DND-41 (cell line): ENCODE measurements at regions not wholly inside any gene's neighbourhood (a gene's known extent, or its start where the extent isn't known, plus 50 kb on each side); places are given as distances from the start of the nearest gene placed in this dataset.

ENCODE experiments used
- ATAC-seq: fragments of 200-7000 bp; cut with Tn5 transposase; 3 replicates; pipeline ENCODE4 v1.9.1; 2021; ENCODE audit warnings: low read depth; ENCODE audit not compliant: insufficient read depth
- DNase-seq: peaks from one replicate; pipeline ENCODE4 v3.0.0-alpha.2; 2020
- H2AFZ ChIP-seq: 2 replicates; pipeline ENCODE4 v1.6.0; 2012; ENCODE audit warnings: low read depth, low read length
- H3K27ac ChIP-seq: 2 replicates; pipeline ENCODE4 v1.5.1; 2012; ENCODE audit warnings: low read length, inconsistent platforms
- H3K27me3 ChIP-seq: fragments of 200-600 bp; sonication (generic); 2 replicates; pipeline ENCODE4 v1.6.0; 2012; ENCODE audit warnings: low read length, mild to moderate bottlenecking, inconsistent platforms; ENCODE audit not compliant: insufficient read depth, poor library complexity
- H3K36me3 ChIP-seq: 2 replicates; pipeline ENCODE4 v1.5.1; 2012; ENCODE audit warnings: low read length, inconsistent platforms; ENCODE audit not compliant: insufficient read depth
- H3K4me1 ChIP-seq: 2 replicates; pipeline ENCODE4 v1.5.1; 2012; ENCODE audit warnings: mild to moderate bottlenecking, low read length; ENCODE audit not compliant: insufficient read depth
- H3K4me2 ChIP-seq: 2 replicates; pipeline ENCODE4 v1.6.0; 2012; ENCODE audit warnings: mild to moderate bottlenecking, moderate library complexity, low read length, inconsistent platforms; ENCODE audit not compliant: insufficient read depth
- H3K4me3 ChIP-seq, 2 experiments: fragments of 200-600 bp in 1 of 2; shearing (Covaris generic) in 1 of 2; 2 replicates each; pipeline ENCODE4 v1.5.1; 2012 to 2016; ENCODE audit warnings: inconsistent platforms in 2 of 2, low read length in 2 of 2, mild to moderate bottlenecking in 2 of 2, low read depth in 1 of 2, moderate library complexity in 1 of 2
- H3K79me2 ChIP-seq: 2 replicates; pipeline ENCODE4 v1.6.0; 2012; ENCODE audit warnings: low read length, inconsistent platforms; ENCODE audit not compliant: insufficient read depth
- H3K9ac ChIP-seq: 2 replicates; pipeline ENCODE4 v1.6.0; 2012; ENCODE audit warnings: low read depth, mild to moderate bottlenecking, inconsistent platforms, low read length, moderate library complexity
- H3K9me3 ChIP-seq: 2 replicates; pipeline ENCODE4 v1.5.1; 2012; ENCODE audit warnings: low read length, moderate library complexity, mild to moderate bottlenecking, inconsistent platforms; ENCODE audit not compliant: insufficient read depth, severe bottlenecking
- H4K20me1 ChIP-seq: 2 replicates; pipeline ENCODE4 v1.6.0; 2012; ENCODE audit warnings: low read length; ENCODE audit not compliant: insufficient read depth
- CTCF ChIP-seq: IDR thresholded peaks from 2 replicates; pipeline ENCODE4 v1.5.1; 2012; ENCODE audit warnings: borderline replicate concordance, low read length, moderate library complexity, mild to moderate bottlenecking; ENCODE audit not compliant: poor library complexity, severe bottlenecking; ENCODE audit errors: extremely low read depth
- EZH2 ChIP-seq: IDR thresholded peaks from 3 replicates; pipeline ENCODE4 v1.6.1; 2012; ENCODE audit warnings: borderline replicate concordance, low read depth, mild to moderate bottlenecking, moderate library complexity, low read length, inconsistent platforms; ENCODE audit not compliant: severe bottlenecking

GRCh38 chr1:99496067-99496466 lies 149.8 kb upstream of the PALMD start:
- Histone ChIP-seq H3K4me1 (no peaks in the 10 kb centered on the region), H3K9ac (no peak overlapping the region), H3K4me2 (no peak overlapping the region), H3K9me3 (no peaks in the 10 kb centered on the region), H3K4me3 (no peak overlapping the region), H3K79me2 (no peaks in the 10 kb centered on the region), H3K36me3 (no peaks in the 10 kb centered on the region), H2AFZ (no peak overlapping the region), H3K27me3 (no peaks in the 10 kb centered on the region), H3K27ac (no peak overlapping the region), H4K20me1 (no peaks in the 10 kb centered on the region)
- DNase-seq = no peak
- no peak for ATAC-seq
- TF ChIP-seq CTCF = no peak
- TF ChIP-seq EZH2 = no peak

GRCh38 chr1:99497690-99498089 lies 148.2 kb upstream of the PALMD start:
- Histone ChIP-seq H3K9ac (no peak overlapping the region), H3K4me1 (no peaks in the 10 kb centered on the region), H2AFZ (no peak overlapping the region), H3K27me3 (no peaks in the 10 kb centered on the region), H3K79me2 (no peaks in the 10 kb centered on the region), H3K9me3 (no peaks in the 10 kb centered on the region), H3K27ac (no peak overlapping the region), H4K20me1 (no peaks in the 10 kb centered on the region), H3K36me3 (no peaks in the 10 kb centered on the region), H3K4me3 (no peak overlapping the region), H3K4me2 (no peak overlapping the region)
- DNase-seq = no peak
- ATAC-seq = no peak
- TF ChIP-seq EZH2 (no peak), CTCF (no peak)

GRCh38 chr1:99500541-99500940 lies 145.4 kb upstream of the PALMD start:
- H4K20me1 ChIP-seq = no peaks in the 10 kb centered on the region
- no peak for DNase-seq
- no peak overlapping the region for H3K4me2 ChIP-seq

More at GRCh38 chr1:99500541-99500940, 145.4 kb upstream of the PALMD start:
- Histone ChIP-seq H3K4me1 (no peaks in the 10 kb centered on the region), H3K4me3 (no peak overlapping the region), H3K9ac (no peak overlapping the region), H3K27ac (no peak overlapping the region), H3K36me3 (no peaks in the 10 kb centered on the region), H2AFZ (no peak overlapping the region), H3K79me2 (no peaks in the 10 kb centered on the region), H3K27me3 (no peaks in the 10 kb centered on the region), H3K9me3 (no peaks in the 10 kb centered on the region)
- ATAC-seq = no peak
- TF ChIP-seq CTCF = no peak
- no peak for TF ChIP-seq EZH2
